Stimulated activated memory B cell treated with anti-CD40 and anti-IgM and Interleukin-4, amounts not matched to agents 10 μg/mL and 1 μg/mL and 100 μg/mL, for 72 hours (primary cell): ENCODE measurements at regions not wholly inside any gene's neighbourhood (a gene's known extent, or its start where the extent isn't known, plus 50 kb on each side); places are given as distances from the start of the nearest gene placed in this dataset.

Source experiments
- ATAC-seq: fragments of 150-1000 bp; cut with Tn5 transposase; 2 replicates; pipeline ENCODE4 v1.10.0; 2021
- H3K27ac Mint-ChIP-seq: one replicate; pipeline ENCODE4 v1.8.0; 2022; ENCODE audit warnings: mild to moderate bottlenecking, mixed read lengths
- H3K27me3 Mint-ChIP-seq: one replicate; pipeline ENCODE4 v1.8.0; 2022; ENCODE audit warnings: mixed read lengths
- H3K36me3 Mint-ChIP-seq: one replicate; pipeline ENCODE4 v1.8.0; 2022; ENCODE audit warnings: mixed read lengths
- H3K4me1 Mint-ChIP-seq: one replicate; pipeline ENCODE4 v1.8.0; 2022; ENCODE audit warnings: mixed read lengths
- H3K4me3 Mint-ChIP-seq: one replicate; pipeline ENCODE4 v1.8.0; 2022; ENCODE audit warnings: mild to moderate bottlenecking, moderate library complexity, mixed read lengths
- H3K9me3 Mint-ChIP-seq: one replicate; pipeline ENCODE4 v1.8.0; 2022; ENCODE audit warnings: mixed read lengths

- no peaks in the 10 kb centered on the region for H3K9me3 Mint-ChIP-seq
- H3K27ac Mint-ChIP-seq = no peak overlapping the region
- H3K4me3 Mint-ChIP-seq = no peak overlapping the region
- no peak for ATAC-seq
- peaks cover 26% of the 10 kb centered on the region for H3K27me3 Mint-ChIP-seq
- no peaks in the 10 kb centered on the region for H3K4me1 Mint-ChIP-seq
- no peaks in the 10 kb centered on the region for H3K36me3 Mint-ChIP-seq
Measured at GRCh38 chr15:59873644-59874272, 130.4 kb upstream of the FOXB1 start.

GRCh38 chr15:59867086-59867855 lies 136.8 kb upstream of the FOXB1 start:
- no peak overlapping the region for H3K4me3 Mint-ChIP-seq
- no peaks in the 10 kb centered on the region for H3K9me3 Mint-ChIP-seq
- no peaks in the 10 kb centered on the region for H3K4me1 Mint-ChIP-seq
- peaks cover 22% of the 10 kb centered on the region for H3K27me3 Mint-ChIP-seq
- no peaks in the 10 kb centered on the region for H3K36me3 Mint-ChIP-seq
- no peak for ATAC-seq
- no peak overlapping the region for H3K27ac Mint-ChIP-seq

DNA sequence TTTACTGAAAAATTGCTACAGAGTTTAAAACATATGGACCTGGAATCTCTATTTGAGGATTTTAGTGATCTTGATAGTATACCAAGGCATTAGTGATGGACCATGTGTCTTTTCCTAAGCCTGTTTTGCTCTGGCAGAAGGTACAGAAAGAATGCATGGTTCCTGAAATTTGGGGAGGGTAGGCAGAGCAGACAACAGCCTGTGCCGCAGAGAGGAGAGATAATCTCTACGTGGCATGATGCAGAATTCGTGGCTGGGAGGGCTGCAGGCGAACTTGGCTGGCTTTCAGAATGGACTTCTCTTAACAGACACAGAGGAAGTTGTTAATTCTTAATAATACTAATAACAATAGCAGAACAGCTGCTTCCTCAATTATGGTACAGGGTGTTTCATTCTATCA lies 137.5 kb upstream of the FOXB1 start:
- no peak for ATAC-seq
- H3K4me3 Mint-ChIP-seq = no peak overlapping the region
- H3K27ac Mint-ChIP-seq = no peak overlapping the region
- H3K36me3 Mint-ChIP-seq = no peaks in the 10 kb centered on the region
- H3K4me1 Mint-ChIP-seq = no peaks in the 10 kb centered on the region
- no peaks in the 10 kb centered on the region for H3K9me3 Mint-ChIP-seq
- H3K27me3 Mint-ChIP-seq = peaks cover 22% of the 10 kb centered on the region

DNA sequence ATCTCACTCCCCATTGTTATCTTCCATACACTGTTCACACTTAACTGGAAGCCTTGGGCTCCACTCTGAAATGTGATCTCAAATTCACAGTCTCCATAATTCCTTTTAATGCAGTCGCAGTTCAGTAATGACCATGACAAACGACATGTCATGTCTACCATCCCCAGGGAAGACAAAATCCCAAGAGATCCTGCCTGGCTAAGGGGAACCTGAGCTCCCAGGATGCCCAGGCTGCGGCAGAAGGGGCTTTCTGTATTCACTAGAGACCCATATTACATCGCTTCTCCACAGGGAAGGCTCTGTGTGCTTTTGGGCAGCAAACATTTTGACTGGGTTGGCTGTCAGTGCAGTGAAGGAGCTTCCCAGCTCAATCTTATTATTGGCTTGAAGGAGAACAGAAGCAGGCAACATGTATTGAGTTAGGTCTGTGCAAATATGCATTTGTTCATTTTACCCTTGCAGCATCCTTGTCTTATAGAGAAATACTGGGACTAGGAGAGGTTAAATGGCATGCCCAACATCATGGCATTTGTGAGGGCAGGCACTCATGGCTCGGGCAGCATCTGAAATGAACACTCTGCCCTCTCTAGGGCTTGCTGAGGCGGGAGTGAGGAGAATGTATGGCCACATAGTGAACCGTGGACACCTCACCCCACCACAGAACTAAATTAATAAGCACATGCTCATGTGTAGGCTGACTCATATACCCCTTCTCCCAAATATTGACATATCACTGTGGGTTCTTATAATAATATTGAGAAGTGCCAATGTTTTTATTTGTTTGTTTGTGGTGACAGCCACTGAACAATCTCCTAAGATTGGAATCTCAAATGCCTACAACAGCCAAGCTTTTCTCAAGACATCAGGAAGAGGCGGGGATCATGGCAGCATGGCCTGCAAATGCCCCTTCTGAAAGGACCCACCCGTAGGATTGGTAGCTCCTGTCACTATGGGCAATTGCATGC lies 141.6 kb upstream of the FOXB1 start:
- Mint-ChIP-seq H3K9me3 (no peaks in the 10 kb centered on the region), H3K27me3 (peaks cover 9% of the 10 kb centered on the region), H3K36me3 (no peaks in the 10 kb centered on the region), H3K4me3 (no peak overlapping the region), H3K4me1 (no peaks in the 10 kb centered on the region), H3K27ac (no peak overlapping the region)
- ATAC-seq = no peak

DNA sequence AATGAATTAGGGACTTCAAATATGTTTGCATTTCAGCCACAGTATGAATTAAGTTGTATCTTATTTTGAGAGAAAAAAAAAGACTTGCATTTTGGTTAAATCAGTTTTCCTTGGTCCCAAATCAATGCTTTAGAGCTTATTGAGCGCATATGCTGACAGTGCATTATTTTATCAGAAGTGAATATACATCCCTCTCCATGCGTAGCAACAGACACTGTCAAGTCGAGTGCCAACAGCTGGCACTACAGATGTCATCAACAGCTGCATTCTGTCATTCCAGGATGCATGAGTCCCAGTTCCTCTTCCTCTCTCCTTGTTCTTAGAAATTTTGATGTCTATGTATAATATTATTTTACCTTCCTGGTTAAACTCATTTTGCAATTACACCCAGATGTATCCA lies 156.1 kb upstream of the FOXB1 start:
- H3K27ac Mint-ChIP-seq = no peak overlapping the region
- H3K9me3 Mint-ChIP-seq = no peaks in the 10 kb centered on the region
- no peak overlapping the region for H3K4me3 Mint-ChIP-seq
- H3K27me3 Mint-ChIP-seq = peaks cover 28% of the 10 kb centered on the region
- no peaks in the 10 kb centered on the region for H3K36me3 Mint-ChIP-seq
- no peaks in the 10 kb centered on the region for H3K4me1 Mint-ChIP-seq
- ATAC-seq = no peak

DNA sequence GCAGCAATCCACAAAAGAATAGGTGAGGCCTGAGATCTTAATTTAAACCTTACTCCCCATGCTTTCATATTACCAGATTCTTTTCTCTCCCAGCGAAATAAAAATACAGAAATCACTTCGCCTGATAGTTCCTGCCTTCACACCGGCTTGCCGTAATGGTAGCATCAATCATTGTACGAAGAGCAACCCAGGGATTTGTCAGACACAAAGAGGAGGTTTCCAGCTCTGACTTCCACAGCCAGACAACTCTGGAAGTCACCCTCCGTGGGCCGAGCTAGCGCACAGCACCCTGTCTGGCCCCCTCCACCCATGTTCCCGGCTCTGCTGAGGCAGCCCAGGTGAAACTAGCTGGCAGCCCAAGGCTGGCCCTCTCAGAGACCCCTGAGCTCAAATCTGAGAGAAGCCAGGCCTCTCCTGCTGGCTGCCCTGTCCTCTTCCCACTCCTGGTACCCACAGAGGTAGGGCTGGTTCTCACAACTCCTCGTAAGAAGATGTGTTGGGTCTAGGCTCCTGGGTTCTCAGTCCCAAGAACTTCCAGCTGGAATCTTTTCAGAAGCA lies 156.9 kb upstream of the BNIP2 start:
- Mint-ChIP-seq H3K27me3 (peaks cover 38% of the 10 kb centered on the region), H3K4me1 (no peaks in the 10 kb centered on the region), H3K4me3 (no peak overlapping the region), H3K9me3 (no peaks in the 10 kb centered on the region), H3K36me3 (no peaks in the 10 kb centered on the region), H3K27ac (no peak overlapping the region)
- no peak for ATAC-seq

- H3K4me3 Mint-ChIP-seq = no peak overlapping the region
- no peak for ATAC-seq
- H3K27ac Mint-ChIP-seq = no peak overlapping the region
- H3K4me1 Mint-ChIP-seq = no peaks in the 10 kb centered on the region
- peaks cover 34% of the 10 kb centered on the region for H3K27me3 Mint-ChIP-seq
- H3K36me3 Mint-ChIP-seq = no peaks in the 10 kb centered on the region
- no peaks in the 10 kb centered on the region for H3K9me3 Mint-ChIP-seq
Measured at GRCh38 chr15:59843609-59844008, 154.5 kb upstream of the BNIP2 start.

DNA sequence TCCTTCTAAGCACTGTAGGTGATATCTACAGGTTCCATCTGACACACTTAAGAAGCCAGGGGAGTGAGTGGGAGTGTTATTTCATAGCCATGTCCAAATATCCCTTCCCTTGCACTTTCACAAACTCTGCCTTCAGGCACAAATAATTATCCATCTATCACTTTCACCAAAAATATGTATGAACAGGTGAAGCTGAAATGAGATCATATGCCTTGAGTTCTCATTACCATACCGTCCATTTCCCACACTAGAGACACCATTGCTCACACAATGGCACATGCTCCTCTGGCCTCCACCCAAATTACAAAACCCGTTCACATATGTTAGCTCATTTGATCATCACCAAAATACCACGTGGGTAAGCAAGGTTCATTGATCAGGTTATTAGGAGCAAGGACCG lies 151.9 kb upstream of the BNIP2 start:
- no peak for ATAC-seq
- Mint-ChIP-seq H3K9me3 (no peaks in the 10 kb centered on the region), H3K36me3 (no peaks in the 10 kb centered on the region), H3K27ac (no peak overlapping the region), H3K27me3 (peaks cover 49% of the 10 kb centered on the region), H3K4me1 (no peaks in the 10 kb centered on the region), H3K4me3 (no peak overlapping the region)

- H3K36me3 Mint-ChIP-seq = no peaks in the 10 kb centered on the region
- H3K9me3 Mint-ChIP-seq = no peaks in the 10 kb centered on the region
- peaks cover 49% of the 10 kb centered on the region for H3K27me3 Mint-ChIP-seq
- ATAC-seq = no peak
- H3K4me1 Mint-ChIP-seq = no peaks in the 10 kb centered on the region
- H3K4me3 Mint-ChIP-seq = no peak overlapping the region
- H3K27ac Mint-ChIP-seq = no peak overlapping the region
Measured at GRCh38 chr15:59839906-59840305, 150.8 kb upstream of the BNIP2 start.

DNA sequence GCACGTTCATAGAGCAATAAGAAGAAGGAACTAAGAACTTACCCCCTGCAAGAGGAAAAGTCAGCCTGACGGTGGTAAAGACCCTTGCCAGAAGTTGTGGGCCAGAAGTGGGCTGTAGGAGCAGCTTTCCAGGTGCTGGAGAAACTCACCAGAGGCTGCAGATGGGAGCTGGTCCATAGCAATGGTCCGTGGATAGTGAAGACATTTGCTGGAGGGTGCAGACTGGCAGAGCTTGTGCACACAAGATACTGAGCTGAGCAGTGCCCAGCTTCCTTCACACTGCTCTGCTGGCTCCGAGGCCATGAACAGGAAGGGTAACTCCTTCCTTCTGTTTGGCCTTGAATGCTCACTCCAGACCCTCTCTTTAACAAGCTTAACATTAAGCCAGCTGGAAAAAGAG lies 149.8 kb upstream of the BNIP2 start:
- Mint-ChIP-seq H3K27ac (no peak overlapping the region), H3K4me1 (no peaks in the 10 kb centered on the region), H3K36me3 (no peaks in the 10 kb centered on the region), H3K27me3 (peaks cover 49% of the 10 kb centered on the region), H3K4me3 (no peak overlapping the region), H3K9me3 (no peaks in the 10 kb centered on the region)
- ATAC-seq = no peak

GRCh38 chr15:59835776-59836175 lies 146.7 kb upstream of the BNIP2 start:
- H3K27ac Mint-ChIP-seq = no peak overlapping the region

GRCh38 chr15:59834528-59834927 lies 145.4 kb upstream of the BNIP2 start:
- Mint-ChIP-seq H3K27ac (no peak overlapping the region), H3K9me3 (no peaks in the 10 kb centered on the region), H3K36me3 (no peaks in the 10 kb centered on the region), H3K4me1 (no peaks in the 10 kb centered on the region), H3K4me3 (no peak overlapping the region), H3K27me3 (peaks cover 20% of the 10 kb centered on the region)
- no peak for ATAC-seq

More at GRCh38 chr15:59835776-59836175, 146.7 kb upstream of the BNIP2 start:
- H3K27me3 Mint-ChIP-seq = peaks cover 25% of the 10 kb centered on the region
- no peak overlapping the region for H3K4me3 Mint-ChIP-seq
- H3K9me3 Mint-ChIP-seq = no peaks in the 10 kb centered on the region
- no peaks in the 10 kb centered on the region for H3K36me3 Mint-ChIP-seq
- ATAC-seq = no peak
- H3K4me1 Mint-ChIP-seq = no peaks in the 10 kb centered on the region

DNA sequence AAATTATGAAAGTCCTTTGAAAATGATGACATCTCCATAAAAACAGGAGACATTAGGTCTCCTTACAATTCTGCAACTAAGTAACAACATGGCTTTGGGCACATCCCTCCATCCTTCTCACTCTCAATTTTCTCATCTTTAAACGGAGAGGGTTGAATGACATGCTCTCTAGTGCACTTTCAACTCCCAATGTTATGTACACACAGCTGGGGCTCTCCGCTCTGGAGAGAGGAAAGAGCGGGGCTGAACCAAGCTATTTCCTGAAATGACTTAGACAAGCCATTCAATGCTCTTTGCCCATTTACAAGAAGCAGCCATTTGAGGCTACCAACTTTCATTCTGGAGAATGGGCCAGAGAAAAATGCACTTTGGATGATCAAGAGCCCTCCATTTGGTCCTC lies 144.2 kb upstream of the BNIP2 start:
- no peak for ATAC-seq
- H3K36me3 Mint-ChIP-seq = no peaks in the 10 kb centered on the region
- H3K27me3 Mint-ChIP-seq = peaks cover 13% of the 10 kb centered on the region
- H3K27ac Mint-ChIP-seq = no peak overlapping the region
- no peak overlapping the region for H3K4me3 Mint-ChIP-seq
- H3K4me1 Mint-ChIP-seq = no peaks in the 10 kb centered on the region
- no peaks in the 10 kb centered on the region for H3K9me3 Mint-ChIP-seq

GRCh38 chr15:59830873-59831272 lies 141.8 kb upstream of the BNIP2 start:
- ATAC-seq = no peak

GRCh38 chr15:59830098-59830497 lies 141.0 kb upstream of the BNIP2 start:
- Mint-ChIP-seq H3K4me3 (no peak overlapping the region), H3K27me3 (no peaks in the 10 kb centered on the region), H3K27ac (no peak overlapping the region), H3K4me1 (no peaks in the 10 kb centered on the region), H3K9me3 (no peaks in the 10 kb centered on the region), H3K36me3 (no peaks in the 10 kb centered on the region)
- peak; percentile 31 for ATAC-seq

More at GRCh38 chr15:59830873-59831272, 141.8 kb upstream of the BNIP2 start:
- Mint-ChIP-seq H3K4me1 (no peaks in the 10 kb centered on the region), H3K9me3 (no peaks in the 10 kb centered on the region), H3K27me3 (no peaks in the 10 kb centered on the region), H3K27ac (no peak overlapping the region), H3K36me3 (no peaks in the 10 kb centered on the region), H3K4me3 (no peak overlapping the region)
